ENCODE measurements at regions not wholly inside any gene's neighbourhood (a gene's known extent, or its start where the extent isn't known, plus 50 kb on each side); places are given as distances from the start of the nearest gene placed in this dataset.

DNA sequence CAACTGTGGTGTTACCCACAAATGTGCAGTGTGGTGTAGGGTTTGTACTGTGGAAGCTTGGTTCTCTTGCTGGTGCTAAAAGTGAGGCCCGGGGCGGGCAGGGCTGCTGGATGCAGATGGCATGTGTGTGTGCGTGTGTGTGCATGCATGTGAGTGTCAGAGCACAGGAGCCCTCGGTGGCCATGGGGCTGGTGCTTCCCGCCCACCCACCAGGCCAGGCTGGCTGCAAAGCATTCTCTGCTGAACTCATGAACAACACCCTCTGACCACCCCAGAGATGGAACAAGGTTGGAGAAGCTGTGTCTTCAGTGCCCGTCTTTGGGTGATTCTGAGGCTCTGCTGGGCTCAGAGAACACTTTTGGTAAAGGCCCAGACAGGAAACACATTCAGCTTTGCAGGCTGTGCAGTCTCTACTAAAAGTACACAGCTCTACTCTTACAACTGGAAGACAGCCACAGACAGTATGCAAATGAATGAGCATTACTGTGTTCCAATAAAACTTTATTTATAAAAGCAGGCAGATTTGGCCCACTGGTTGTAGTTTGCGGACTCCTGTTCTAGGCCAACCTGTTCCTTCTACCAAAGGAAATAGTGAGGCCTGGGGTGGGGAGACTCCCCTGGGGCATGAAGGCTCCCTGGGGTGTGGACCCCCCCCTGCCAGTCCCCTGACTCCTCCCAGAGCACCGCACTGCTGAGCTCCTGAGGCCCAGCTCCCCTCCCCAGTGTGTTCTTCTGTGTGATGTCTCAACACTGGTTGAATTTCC is 225.3 kb upstream of the HDAC4 start:
- H3K27ac ChIP-seq (ENCODE audit: insufficient read depth, low read length) = no peak overlapping the region
- no peaks in the 10 kb centered on the region for H3K27me3 ChIP-seq (ENCODE audit: control insufficient read depth, insufficient read depth, low read length)
- no peak overlapping the region for H3K4me2 ChIP-seq (ENCODE audit: extremely low read depth, insufficient read depth, low read length)
- no peaks in the 10 kb centered on the region for H3K4me1 ChIP-seq (ENCODE audit: control insufficient read depth, extremely low read depth, insufficient read depth, low read length)
- no peak overlapping the region for H3K4me3 ChIP-seq (replicated peaks in 1 of 4; ENCODE audit: control extremely low read depth in 1 of 4, insufficient read depth in 1 of 4, low read depth in 3 of 4, low read length in 4 of 4)
- no peak overlapping the region for H2AFZ ChIP-seq (ENCODE audit: low read length)
- TF ChIP-seq, protein P1, sequence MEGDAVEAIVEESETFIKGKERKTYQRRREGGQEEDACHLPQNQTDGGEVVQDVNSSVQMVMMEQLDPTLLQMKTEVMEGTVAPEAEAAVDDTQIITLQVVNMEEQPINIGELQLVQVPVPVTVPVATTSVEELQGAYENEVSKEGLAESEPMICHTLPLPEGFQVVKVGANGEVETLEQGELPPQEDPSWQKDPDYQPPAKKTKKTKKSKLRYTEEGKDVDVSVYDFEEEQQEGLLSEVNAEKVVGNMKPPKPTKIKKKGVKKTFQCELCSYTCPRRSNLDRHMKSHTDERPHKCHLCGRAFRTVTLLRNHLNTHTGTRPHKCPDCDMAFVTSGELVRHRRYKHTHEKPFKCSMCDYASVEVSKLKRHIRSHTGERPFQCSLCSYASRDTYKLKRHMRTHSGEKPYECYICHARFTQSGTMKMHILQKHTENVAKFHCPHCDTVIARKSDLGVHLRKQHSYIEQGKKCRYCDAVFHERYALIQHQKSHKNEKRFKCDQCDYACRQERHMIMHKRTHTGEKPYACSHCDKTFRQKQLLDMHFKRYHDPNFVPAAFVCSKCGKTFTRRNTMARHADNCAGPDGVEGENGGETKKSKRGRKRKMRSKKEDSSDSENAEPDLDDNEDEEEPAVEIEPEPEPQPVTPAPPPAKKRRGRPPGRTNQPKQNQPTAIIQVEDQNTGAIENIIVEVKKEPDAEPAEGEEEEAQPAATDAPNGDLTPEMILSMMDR (conservative IDR thresholded peaks at IDR 0.05 in 1 of 2, IDR thresholded peaks at IDR 0.05 in 1 of 2; ENCODE audit: low read depth in 1 of 2, low read length in 2 of 2) = no peak
- TF ChIP-seq EZH2 (IDR thresholded peaks at IDR 0.05; ENCODE audit: low read length, missing control alignments) = no peak
- no peaks in the 10 kb centered on the region for H3K36me3 ChIP-seq (ENCODE audit: control insufficient read depth, insufficient read depth, low read length)
- no peak for DNase-seq (ENCODE audit: low read depth in 2 of 2)
- no peaks in the 10 kb centered on the region for H3K79me2 ChIP-seq (ENCODE audit: control insufficient read depth, insufficient read depth, low read length)
- H3K9me3 ChIP-seq (ENCODE audit: control insufficient read depth, insufficient read depth, low read depth, low read length) = no peaks in the 10 kb centered on the region
- H3K9ac ChIP-seq (ENCODE audit: insufficient read depth, low read length) = no peak overlapping the region
- no peaks in the 10 kb centered on the region for H4K20me1 ChIP-seq (ENCODE audit: control insufficient read depth, extremely low read depth, insufficient read depth, low read length)

DNA sequence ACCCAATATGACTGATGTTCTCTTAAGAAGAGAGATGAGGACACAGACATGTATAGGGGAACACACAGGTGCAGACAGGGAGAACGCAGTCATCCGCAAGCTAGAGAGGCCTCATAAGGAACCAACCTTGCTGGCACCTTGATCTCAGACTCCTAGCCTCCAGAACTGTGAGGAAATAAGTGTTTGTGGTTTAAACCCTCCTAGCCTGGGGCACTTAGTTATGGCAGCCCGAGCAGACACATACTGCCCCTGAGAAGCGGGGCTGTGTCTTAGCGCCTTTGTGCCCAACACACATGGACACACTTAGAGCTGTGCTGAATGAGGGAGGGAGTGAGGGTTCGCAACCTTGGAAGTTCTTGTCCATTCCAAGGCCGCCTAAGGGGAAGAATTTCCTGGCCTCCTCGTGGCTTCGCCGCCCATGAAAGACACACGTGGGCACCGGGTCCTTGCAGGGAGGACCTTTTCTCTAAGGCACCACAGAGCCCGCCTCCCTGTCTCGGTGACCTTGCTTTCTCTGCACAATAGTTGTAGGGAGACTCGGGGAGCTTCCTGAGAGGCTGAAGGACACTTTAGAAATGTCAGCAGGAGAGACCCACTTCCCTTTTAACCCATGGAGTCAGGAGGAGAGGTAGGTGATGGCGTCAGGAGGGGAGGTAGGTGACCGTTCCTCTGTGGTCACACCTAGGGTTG is 224.5 kb upstream of the HDAC4 start:
- Histone ChIP-seq H3K4me1 (ENCODE audit: control insufficient read depth, extremely low read depth, insufficient read depth, low read length) (no peaks in the 10 kb centered on the region), H3K79me2 (ENCODE audit: control insufficient read depth, insufficient read depth, low read length) (no peaks in the 10 kb centered on the region), H3K36me3 (ENCODE audit: control insufficient read depth, insufficient read depth, low read length) (no peaks in the 10 kb centered on the region), H3K9me3 (ENCODE audit: control insufficient read depth, insufficient read depth, low read depth, low read length) (no peaks in the 10 kb centered on the region), H3K4me3 (replicated peaks in 1 of 4; ENCODE audit: control extremely low read depth in 1 of 4, insufficient read depth in 1 of 4, low read depth in 3 of 4, low read length in 4 of 4) (no peak overlapping the region), H4K20me1 (ENCODE audit: control insufficient read depth, extremely low read depth, insufficient read depth, low read length) (no peaks in the 10 kb centered on the region), H3K27ac (ENCODE audit: insufficient read depth, low read length) (no peak overlapping the region), H3K4me2 (ENCODE audit: extremely low read depth, insufficient read depth, low read length) (no peak overlapping the region), H2AFZ (ENCODE audit: low read length) (no peak overlapping the region), H3K9ac (ENCODE audit: insufficient read depth, low read length) (no peak overlapping the region), H3K27me3 (ENCODE audit: control insufficient read depth, insufficient read depth, low read length) (no peaks in the 10 kb centered on the region)
- DNase-seq (ENCODE audit: low read depth in 2 of 2) = no peak
- no peak for TF ChIP-seq EZH2 (IDR thresholded peaks at IDR 0.05; ENCODE audit: low read length, missing control alignments)
- TF ChIP-seq, protein P1 (conservative IDR thresholded peaks at IDR 0.05 in 1 of 2, IDR thresholded peaks at IDR 0.05 in 1 of 2; ENCODE audit: low read depth in 1 of 2, low read length in 2 of 2) = no peak

DNA sequence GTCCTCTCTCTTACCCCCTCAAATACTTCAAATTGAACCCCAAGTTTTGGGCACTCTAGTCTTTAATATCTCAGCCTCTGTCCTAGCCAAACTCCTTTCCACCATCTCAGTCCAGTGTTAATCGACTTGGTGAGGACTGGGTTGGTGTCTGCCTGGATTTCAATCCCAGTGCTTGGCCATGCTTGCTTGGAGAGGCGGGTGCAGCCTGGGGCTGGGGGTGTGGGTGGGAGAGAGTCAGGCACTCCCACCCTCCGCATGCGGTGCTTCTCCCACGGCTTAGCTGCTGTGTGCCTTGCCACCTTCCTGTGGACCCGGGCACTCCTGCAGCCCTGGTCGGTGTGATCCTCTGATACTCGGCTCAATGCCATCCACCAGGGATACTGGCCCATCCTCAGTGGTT is 220.8 kb upstream of the HDAC4 start:
- Histone ChIP-seq H3K4me3 (replicated peaks in 1 of 4; ENCODE audit: control extremely low read depth in 1 of 4, insufficient read depth in 1 of 4, low read depth in 3 of 4, low read length in 4 of 4) (no peak overlapping the region), H3K9me3 (ENCODE audit: control insufficient read depth, insufficient read depth, low read depth, low read length) (no peaks in the 10 kb centered on the region), H4K20me1 (ENCODE audit: control insufficient read depth, extremely low read depth, insufficient read depth, low read length) (no peaks in the 10 kb centered on the region), H3K36me3 (ENCODE audit: control insufficient read depth, insufficient read depth, low read length) (no peaks in the 10 kb centered on the region), H3K9ac (ENCODE audit: insufficient read depth, low read length) (no peak overlapping the region), H3K4me2 (ENCODE audit: extremely low read depth, insufficient read depth, low read length) (no peak overlapping the region), H3K27me3 (ENCODE audit: control insufficient read depth, insufficient read depth, low read length) (no peaks in the 10 kb centered on the region), H3K4me1 (ENCODE audit: control insufficient read depth, extremely low read depth, insufficient read depth, low read length) (no peaks in the 10 kb centered on the region), H3K79me2 (ENCODE audit: control insufficient read depth, insufficient read depth, low read length) (no peaks in the 10 kb centered on the region), H3K27ac (ENCODE audit: insufficient read depth, low read length) (no peak overlapping the region), H2AFZ (ENCODE audit: low read length) (no peak overlapping the region)
- TF ChIP-seq, protein P1 (conservative IDR thresholded peaks at IDR 0.05 in 1 of 2, IDR thresholded peaks at IDR 0.05 in 1 of 2; ENCODE audit: low read depth in 1 of 2, low read length in 2 of 2) = no peak
- no peak for TF ChIP-seq EZH2 (IDR thresholded peaks at IDR 0.05; ENCODE audit: low read length, missing control alignments)
- no peak for DNase-seq (ENCODE audit: low read depth in 2 of 2)
